Breast epithelium (tissue), 3 donors: ENCODE measurements at regions not wholly inside any gene's neighbourhood (a gene's known extent, or its start where the extent isn't known, plus 50 kb on each side); places are given as distances from the start of the nearest gene placed in this dataset.

Experiments
- CTCF ChIP-seq, 3 donors: fragments of 450-650 bp; IDR thresholded peaks; one replicate each; pipeline ENCODE4 v1.5.1; 2016 to 2017; ENCODE audit warnings: antibody characterized with exemption in 3 of 3, mild to moderate bottlenecking in 3 of 3, moderate library complexity in 3 of 3
- POLR2AphosphoS5 ChIP-seq, 3 donors: sonication (generic); formaldehyde crosslinking; IDR thresholded peaks; one replicate each; pipeline ENCODE4 v1.6.1; 2017; ENCODE audit warnings: antibody characterized with exemption in 3 of 3

- TF ChIP-seq CTCF (IDR thresholded peaks at IDR 0.05) (no peak), POLR2AphosphoS5 (IDR thresholded peaks at IDR 0.05) (no peak)
These were observed 199.4 kb downstream of the SUDS3 start for GRCh38 chr12:118575730-118576129.
